ENCODE measurements at regions not wholly inside any gene's neighbourhood (a gene's known extent, or its start where the extent isn't known, plus 50 kb on each side); places are given as distances from the start of the nearest gene placed in this dataset.

GRCh38 chr17:54426296-54426886 is 474.3 kb upstream of the TOM1L1 start:
- FAIRE-seq (peak; percentile 62), DNase-seq (ENCODE audit: low read depth, low spot score) (no peak)
- no peaks in the 10 kb centered on the region for H4K20me1 ChIP-seq (ENCODE audit: control insufficient read depth, extremely low read depth, insufficient read depth, low read length)
- H3K4me3 ChIP-seq (ENCODE audit: control insufficient read depth in 2 of 3, extremely low read depth in 1 of 3, insufficient read depth in 2 of 3, low read depth in 1 of 3, low read length in 3 of 3), result no peak overlapping the region
- TF ChIP-seq CTCF (optimal IDR thresholded peaks at IDR 0.05 in 1 of 3, IDR thresholded peaks at IDR 0.05 in 1 of 3, conservative IDR thresholded peaks at IDR 0.05 in 1 of 3; ENCODE audit: extremely low read depth in 1 of 3, insufficient read depth in 2 of 3, low read length in 3 of 3) (peak; percentile 28 to 65 (median 65)), EZH2 (IDR thresholded peaks at IDR 0.05; ENCODE audit: low read length) (no peak)
- no peak overlapping the region for H3K4me2 ChIP-seq (ENCODE audit: control insufficient read depth, extremely low read depth, insufficient read depth, low read depth, low read length)
- dilution Hi-C loops (cut with MboI; ENCODE audit: extremely low pct_ligation_motif_present, low sequenced_read_pairs), result loop anchor here (25.0 kb wide), 1 partner anchor 461 kb away; no protein-coding TSS in a partner anchor
- H2AFZ ChIP-seq (ENCODE audit: control insufficient read depth, low read length), result no peak overlapping the region
- H3K27ac ChIP-seq (ENCODE audit: control insufficient read depth, insufficient read depth, low read length), result no peak overlapping the region
- no peaks in the 10 kb centered on the region for H3K79me2 ChIP-seq (ENCODE audit: control insufficient read depth, insufficient read depth, low read length)
- H3K27me3 ChIP-seq (ENCODE audit: control insufficient read depth, extremely low read depth, insufficient read depth, low read length), result no peaks in the 10 kb centered on the region
- no peaks in the 10 kb centered on the region for H3K4me1 ChIP-seq (ENCODE audit: control insufficient read depth, extremely low read depth, insufficient read depth, low read length)
- no peaks in the 10 kb centered on the region for H3K9me1 ChIP-seq (ENCODE audit: control insufficient read depth, extremely low read depth, insufficient read depth, low read length)
- no peaks in the 10 kb centered on the region for H3K9me3 ChIP-seq (ENCODE audit: control insufficient read depth, low read depth, low read length)
- H3K36me3 ChIP-seq (ENCODE audit: control insufficient read depth in 2 of 2, extremely low read depth in 1 of 2, insufficient read depth in 2 of 2, low read length in 2 of 2), result no peaks in the 10 kb centered on the region
- H3K9ac ChIP-seq (ENCODE audit: control insufficient read depth, extremely low read depth, insufficient read depth, low read length), result no peak overlapping the region

- FAIRE-seq (no peak), DNase-seq (ENCODE audit: low read depth, low spot score) (no peak)
- Histone ChIP-seq H3K4me2 (ENCODE audit: control insufficient read depth, extremely low read depth, insufficient read depth, low read depth, low read length) (no peak overlapping the region), H4K20me1 (ENCODE audit: control insufficient read depth, extremely low read depth, insufficient read depth, low read length) (no peaks in the 10 kb centered on the region), H3K9me1 (ENCODE audit: control insufficient read depth, extremely low read depth, insufficient read depth, low read length) (no peaks in the 10 kb centered on the region), H3K9me3 (ENCODE audit: control insufficient read depth, low read depth, low read length) (no peaks in the 10 kb centered on the region), H3K27ac (ENCODE audit: control insufficient read depth, insufficient read depth, low read length) (no peak overlapping the region), H3K4me3 (ENCODE audit: control insufficient read depth in 2 of 3, extremely low read depth in 1 of 3, insufficient read depth in 2 of 3, low read depth in 1 of 3, low read length in 3 of 3) (no peak overlapping the region), H3K79me2 (ENCODE audit: control insufficient read depth, insufficient read depth, low read length) (no peaks in the 10 kb centered on the region), H3K9ac (ENCODE audit: control insufficient read depth, extremely low read depth, insufficient read depth, low read length) (no peak overlapping the region), H3K27me3 (ENCODE audit: control insufficient read depth, extremely low read depth, insufficient read depth, low read length) (no peaks in the 10 kb centered on the region), H3K36me3 (ENCODE audit: control insufficient read depth in 2 of 2, extremely low read depth in 1 of 2, insufficient read depth in 2 of 2, low read length in 2 of 2) (no peaks in the 10 kb centered on the region), H3K4me1 (ENCODE audit: control insufficient read depth, extremely low read depth, insufficient read depth, low read length) (no peaks in the 10 kb centered on the region), H2AFZ (ENCODE audit: control insufficient read depth, low read length) (no peak overlapping the region)
- TF ChIP-seq EZH2 (IDR thresholded peaks at IDR 0.05; ENCODE audit: low read length), result no peak
- TF ChIP-seq CTCF (optimal IDR thresholded peaks at IDR 0.05 in 1 of 3, IDR thresholded peaks at IDR 0.05 in 1 of 3, conservative IDR thresholded peaks at IDR 0.05 in 1 of 3; ENCODE audit: extremely low read depth in 1 of 3, insufficient read depth in 2 of 3, low read length in 3 of 3), result no peak
- dilution Hi-C loops (cut with MboI; ENCODE audit: extremely low pct_ligation_motif_present, low sequenced_read_pairs), result loop anchor here (25.0 kb wide), 1 partner anchor 451 kb away; no protein-coding TSS in a partner anchor
Measured at GRCh38 chr17:54435966-54436365, 464.7 kb upstream of the TOM1L1 start.
